B cell (primary cell): ENCODE measurements at regions not wholly inside any gene's neighbourhood (a gene's known extent, or its start where the extent isn't known, plus 50 kb on each side); places are given as distances from the start of the nearest gene placed in this dataset.

Experiments
- EZH2 ChIP-seq: IDR thresholded peaks from 2 replicates; pipeline ENCODE4 v1.6.1; 2012; ENCODE audit warnings: borderline replicate concordance, low read depth, mild to moderate bottlenecking, moderate library complexity, low read length; ENCODE audit not compliant: insufficient read depth, poor library complexity, severe bottlenecking
- TF ChIP-seq, protein P1 (sequence below): fragments of 200-600 bp; IDR thresholded peaks from one replicate; pipeline ENCODE4 v1.8.0; 2022; ENCODE audit warnings: antibody characterized with exemption, mild to moderate bottlenecking

DNA sequence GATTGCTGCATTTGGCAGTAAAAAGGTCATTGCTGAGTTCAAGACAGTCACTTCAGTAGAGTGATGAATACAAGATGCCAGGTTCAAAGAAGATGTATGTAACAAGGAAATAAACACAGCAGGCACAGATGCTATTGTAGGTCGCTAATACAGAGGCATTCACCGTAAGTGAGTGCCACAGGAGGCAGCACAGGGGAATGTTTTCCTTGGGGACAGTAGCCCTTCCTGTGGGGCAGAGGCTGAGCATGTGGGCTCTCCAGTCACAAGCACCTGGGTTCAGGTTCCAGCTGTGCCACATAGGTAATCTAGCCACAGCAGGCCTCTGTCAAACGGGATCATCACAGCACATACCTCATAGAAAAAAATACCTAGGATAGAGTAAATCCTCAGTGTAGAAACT, 86.3 kb downstream of the RSL24D1 start:
- TF ChIP-seq, protein P1, sequence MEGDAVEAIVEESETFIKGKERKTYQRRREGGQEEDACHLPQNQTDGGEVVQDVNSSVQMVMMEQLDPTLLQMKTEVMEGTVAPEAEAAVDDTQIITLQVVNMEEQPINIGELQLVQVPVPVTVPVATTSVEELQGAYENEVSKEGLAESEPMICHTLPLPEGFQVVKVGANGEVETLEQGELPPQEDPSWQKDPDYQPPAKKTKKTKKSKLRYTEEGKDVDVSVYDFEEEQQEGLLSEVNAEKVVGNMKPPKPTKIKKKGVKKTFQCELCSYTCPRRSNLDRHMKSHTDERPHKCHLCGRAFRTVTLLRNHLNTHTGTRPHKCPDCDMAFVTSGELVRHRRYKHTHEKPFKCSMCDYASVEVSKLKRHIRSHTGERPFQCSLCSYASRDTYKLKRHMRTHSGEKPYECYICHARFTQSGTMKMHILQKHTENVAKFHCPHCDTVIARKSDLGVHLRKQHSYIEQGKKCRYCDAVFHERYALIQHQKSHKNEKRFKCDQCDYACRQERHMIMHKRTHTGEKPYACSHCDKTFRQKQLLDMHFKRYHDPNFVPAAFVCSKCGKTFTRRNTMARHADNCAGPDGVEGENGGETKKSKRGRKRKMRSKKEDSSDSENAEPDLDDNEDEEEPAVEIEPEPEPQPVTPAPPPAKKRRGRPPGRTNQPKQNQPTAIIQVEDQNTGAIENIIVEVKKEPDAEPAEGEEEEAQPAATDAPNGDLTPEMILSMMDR, result no peak
- no peak for TF ChIP-seq EZH2
